LoVo (cell line): ENCODE measurements at regions not wholly inside any gene's neighbourhood (a gene's known extent, or its start where the extent isn't known, plus 50 kb on each side); places are given as distances from the start of the nearest gene placed in this dataset.
"Not testable (repeated sequence)": the region's sequence is repeated elsewhere in the genome, so short reads cannot be mapped to it uniquely, and the experiment has no call there.

Experiments used
- DNase-seq: peaks from one replicate; pipeline ENCODE4 v3.0.0-alpha.2; 2016; ENCODE audit warnings: low spot score

DNA sequence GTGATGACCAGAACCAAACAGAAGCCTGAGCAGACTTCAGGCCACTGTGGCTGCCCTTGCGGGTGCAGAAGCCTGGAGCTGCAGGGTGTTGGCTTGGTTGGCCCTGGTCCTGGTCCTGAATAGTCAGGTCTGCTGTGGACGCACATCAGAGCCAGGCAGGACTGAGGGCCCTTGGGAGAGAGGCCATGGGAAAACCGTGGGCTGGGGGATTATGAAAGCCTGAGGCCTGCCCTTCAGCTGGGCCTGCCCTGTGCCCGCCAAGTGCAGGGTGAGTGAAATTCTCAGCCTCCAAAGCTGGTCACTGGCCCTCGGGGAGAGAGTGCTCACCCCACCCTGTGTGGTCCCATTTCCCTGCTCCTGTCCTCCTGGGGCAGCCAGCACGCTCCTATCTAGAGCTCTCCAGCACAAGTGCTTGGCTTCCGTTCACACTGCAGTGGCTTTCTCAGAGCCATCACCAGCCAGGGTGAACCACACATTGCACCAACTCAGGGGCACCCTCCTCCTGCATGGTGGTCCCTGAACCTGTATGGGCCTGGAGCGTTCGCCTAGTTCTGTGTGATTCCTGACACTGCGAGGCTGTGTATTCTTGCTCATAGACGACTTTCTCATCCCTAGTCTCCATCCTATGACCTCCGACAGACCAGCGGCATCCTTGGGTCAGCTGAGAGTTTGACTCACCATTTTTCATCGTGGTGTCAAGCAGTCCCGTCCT is 146.1 kb downstream of the TTLL2 start:
- DNase-seq: no peak

DNA sequence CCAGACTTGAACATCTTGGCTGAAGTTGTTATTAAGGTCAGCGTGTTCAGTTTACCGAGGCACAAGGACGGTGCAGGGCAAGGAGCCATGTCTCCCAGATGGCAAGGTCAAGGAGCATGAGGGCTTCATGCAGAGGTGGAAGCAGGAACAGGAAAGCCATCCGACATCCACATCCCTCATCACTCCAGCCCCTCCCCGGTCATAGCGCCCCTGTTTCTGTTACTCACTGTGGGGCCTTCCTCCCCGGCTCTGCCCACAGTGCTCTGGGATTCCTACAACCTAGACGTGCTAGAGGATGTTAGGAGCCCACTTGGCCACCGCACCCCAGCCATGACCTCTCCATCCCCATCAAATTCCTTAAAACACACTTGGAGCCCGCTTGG is 146.7 kb downstream of the TTLL2 start:
- DNase-seq: no peak

DNA sequence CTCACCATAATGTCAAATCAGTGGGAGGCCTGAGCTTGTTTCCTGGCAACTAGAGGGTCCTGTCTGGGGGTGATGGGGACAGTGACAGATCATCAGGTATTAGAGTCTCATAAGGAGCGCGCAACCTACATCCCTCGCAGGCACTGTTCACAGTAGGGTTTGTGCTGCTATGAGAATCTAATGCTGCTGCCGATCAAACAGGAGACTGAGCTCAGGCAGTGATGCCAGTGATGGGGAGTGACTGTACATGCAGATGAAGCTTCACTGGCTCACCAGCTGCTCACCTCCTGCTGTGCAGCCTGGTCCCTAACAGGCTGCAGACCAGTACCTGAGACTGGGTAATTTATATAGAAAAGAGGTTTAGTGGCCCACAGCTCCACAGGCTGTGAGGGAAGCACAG is 147.3 kb downstream of the TTLL2 start:
- DNase-seq: no peak

DNA sequence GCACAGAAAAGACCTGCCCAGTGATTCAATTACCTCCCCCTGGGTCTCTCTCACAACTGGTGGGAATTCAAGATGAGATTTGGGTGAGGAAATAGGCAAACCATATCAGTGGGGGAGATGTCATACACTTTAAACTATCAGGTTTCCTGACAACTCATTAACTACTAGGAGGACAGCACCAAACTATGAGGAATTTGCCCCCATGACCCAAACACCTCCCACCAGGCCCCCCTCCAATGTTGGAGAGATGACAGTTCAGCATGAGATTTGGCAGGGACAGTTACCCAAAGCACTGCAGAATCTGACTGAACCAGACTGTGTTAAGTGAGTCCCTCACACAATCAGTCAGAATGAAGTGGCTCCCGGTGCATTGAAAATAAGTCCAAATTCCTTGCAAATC is 148.0 kb downstream of the TTLL2 start:
- no peak for DNase-seq

DNA sequence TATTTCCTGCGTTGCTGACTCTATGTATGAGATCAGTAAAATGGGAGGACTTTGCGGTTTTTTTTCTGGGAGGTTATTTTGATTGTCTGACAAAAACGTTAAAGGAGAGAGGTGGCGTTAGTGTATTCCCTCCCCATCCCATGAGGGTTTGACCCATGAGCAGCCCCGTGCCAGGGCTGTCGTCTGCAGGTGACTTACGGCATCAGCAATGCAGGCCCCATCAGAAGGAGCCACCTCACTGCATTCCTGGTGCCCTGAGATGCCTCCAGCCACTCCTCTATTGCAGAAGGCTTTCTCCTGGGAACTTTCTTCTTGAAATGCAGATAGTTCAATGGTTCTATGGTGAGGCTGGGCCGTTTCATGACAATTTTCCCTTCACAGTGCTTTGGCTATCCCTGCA is 149.3 kb downstream of the TTLL2 start:
- DNase-seq: no peak

DNA sequence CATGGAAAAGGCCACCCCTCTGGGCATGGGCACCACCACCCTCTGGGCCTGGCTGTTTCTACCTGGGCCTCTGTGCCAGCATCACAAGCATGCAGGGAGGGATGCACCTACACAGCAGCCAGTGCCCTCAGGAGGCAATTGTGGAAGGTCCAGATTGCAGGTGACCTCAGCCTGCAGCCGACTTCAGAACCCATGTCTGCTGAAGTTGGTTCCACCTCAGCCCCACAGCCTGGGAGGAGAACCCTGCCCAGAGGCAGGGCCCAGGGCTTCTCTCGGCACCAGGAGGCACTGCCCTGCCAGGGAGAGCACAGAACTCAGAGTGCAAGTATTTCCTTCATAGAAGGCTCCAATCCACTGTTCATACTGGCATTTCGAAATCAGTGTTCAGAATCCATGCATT is 149.8 kb downstream of the TTLL2 start:
- no peak for DNase-seq

DNA sequence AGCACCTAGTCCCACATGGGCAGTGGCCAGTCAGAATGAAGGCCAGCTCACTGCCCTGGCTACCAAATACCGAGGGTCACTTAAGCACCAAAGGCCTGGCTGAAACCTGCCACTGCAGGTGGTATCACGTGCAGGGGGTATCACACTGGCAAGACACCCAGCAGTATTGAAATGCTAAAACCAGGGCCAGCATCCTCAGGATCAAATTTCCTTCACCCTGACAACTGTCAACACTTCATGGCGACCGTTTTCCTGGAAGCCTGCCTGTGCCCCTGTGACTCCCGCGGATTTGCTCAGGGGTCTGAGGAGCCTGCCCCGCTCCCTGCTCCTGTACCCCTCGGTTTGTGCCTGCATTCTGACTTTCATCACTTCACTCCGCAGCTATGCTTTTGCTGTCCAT is 151.1 kb downstream of the TTLL2 start:
- no peak for DNase-seq

DNA sequence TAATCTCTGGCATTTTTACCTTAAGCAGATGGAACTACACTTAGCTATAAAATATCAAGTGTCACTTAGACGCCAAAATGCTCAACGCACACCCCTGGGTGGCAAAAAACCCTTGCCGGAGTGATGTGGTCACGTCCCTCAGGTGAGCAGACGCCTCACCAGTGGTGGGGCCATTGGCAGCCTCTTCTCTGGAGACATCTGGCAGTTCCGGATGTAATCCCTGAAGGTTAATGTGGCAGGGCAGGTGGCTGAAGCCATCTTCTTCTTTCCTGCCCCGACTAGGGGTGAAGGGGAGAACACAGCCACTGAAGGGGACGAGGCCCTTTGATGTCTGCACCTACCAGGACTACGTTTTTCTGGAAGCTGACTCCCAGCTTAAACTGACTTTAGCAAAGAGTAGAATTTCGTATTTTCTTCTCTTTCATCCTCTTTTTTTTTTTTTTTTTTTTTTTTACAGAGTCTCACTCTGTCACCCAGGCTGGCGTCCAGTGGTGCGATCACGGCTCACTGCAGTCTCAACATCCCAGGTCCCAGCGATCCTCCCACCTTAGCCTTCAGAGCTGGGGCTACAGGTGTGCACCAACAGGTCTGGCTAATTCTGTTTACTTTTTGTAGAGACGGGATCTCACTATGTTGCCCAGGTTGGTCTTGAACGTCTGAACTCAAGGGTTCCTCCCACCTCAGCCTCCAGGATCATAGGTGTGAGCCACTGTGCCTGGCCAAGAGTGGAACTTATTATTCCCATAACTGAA is 152.1 kb downstream of the TTLL2 start:
- no peak for DNase-seq

DNA sequence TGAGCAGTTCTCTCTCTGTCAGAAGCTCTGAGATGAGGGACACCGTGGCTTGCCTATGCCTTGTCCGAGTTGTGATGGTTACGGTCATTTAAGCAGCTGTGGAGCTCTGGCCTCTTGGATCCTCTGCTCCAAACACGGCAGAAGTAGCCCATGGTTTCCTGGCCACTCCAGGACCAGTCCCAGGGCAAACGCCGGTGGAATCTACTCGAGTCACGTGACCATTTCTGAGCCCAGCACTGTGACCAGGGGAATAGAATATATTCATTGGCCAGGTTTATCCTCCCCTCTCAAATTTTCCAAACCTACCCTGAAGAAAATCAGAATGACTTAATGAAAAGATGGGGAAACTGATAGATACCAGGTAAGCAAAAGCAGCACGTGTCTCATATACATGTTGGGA is 152.8 kb downstream of the TTLL2 start:
- DNase-seq: no peak

DNA sequence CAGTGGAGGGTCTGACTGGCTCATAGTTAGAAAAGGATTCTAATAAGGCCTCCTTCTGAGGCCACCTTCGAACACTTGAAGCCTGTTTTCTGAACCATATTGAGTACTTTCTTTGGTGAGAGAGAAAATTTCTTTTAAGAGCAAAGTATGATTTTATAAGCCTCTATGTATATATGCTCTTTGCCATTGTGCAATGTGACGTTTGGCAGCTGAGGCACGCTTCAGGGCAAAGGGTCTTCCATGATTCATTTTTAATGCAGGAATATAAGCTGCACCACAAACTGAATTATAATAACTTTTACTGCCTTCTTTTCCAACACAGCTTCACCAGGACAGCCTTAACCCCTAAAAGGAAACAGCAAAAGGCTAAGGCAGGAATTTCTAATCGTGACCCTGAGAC is 154.4 kb downstream of the TTLL2 start:
- no peak for DNase-seq

DNA sequence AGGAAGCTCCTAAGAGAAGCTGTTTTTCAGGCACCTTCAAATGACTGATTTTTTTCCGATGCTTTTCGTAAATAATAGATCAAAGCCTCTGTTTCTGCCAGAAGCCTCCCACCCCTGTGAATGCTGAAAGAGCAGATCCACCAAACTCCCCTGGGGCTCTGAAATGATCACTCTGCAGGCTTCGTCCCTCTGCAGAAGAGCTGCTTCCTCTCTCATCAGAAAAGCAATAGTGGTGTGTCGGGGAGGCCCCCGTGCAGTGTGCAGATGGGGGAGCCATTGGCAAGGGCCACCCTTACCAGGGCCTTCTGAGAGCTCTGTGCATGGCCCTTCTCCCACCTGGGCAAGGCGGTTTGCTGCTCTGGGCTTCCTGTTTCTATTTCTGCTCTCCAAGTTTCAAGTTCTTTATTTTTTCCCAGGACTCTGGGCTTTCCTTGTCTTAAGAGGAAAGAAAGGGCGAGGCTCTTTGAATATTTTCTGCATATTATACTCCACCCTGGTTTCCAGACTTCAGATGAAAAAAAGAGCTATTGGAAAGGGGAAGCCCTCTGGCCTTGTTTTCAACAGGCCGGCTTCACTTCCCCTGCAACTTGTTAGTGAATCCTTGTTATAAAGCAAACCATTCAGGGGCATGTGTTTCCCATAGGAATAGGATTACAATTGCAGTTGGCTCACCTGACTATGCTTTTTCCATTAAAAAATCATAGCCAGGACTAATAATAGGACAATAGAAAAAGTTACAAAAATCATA is 155.2 kb downstream of the TTLL2 start:
- no peak for DNase-seq

DNA sequence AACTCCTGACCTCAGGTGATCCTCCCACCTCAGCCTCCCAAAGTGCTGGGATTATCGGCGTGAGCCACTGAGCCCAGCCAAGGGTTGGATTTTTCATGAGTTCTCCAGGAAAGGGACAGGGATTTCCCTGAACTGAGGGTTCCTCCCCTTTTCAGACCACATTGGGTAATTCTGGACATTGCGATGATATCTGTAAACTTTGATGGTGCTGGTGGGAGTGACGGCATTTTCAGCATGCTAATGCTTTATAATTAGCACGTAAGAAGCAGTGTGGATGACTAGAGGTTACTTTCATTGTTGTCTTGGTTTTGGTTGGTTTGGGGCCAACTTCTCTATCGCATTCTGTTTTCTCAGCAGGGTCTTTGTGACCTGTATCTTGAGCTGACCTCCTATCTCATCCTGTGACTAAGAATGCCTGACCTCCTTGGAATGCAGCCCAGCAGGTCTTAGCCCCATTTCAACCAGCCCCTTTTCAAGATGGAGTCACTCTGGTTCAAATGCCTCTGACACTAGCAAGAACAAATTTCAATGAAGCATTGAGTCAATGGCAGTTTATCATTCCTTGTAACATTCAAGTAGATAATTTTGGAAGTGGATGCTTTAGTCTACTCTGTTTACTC is 156.5 kb downstream of the TTLL2 start:
- DNase-seq: no peak

DNA sequence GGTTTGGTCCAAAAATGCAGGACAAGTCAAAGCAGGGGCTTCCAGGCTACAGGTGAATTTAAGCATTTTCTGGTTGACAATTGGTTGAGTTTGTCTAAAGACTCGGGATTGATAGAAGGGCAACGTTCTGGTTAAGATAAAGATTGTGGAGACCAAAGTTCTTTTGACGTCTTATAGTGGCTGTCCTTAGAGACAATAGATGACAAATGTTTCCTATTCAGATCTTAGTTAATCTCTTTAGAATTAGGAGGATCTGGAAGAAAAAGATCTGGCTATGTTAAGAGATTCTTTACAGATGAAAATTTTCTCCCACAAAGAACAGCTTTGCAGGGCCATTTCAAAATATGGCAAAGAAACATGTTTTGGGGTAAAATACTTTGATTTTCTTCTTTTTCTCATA is 157.9 kb downstream of the TTLL2 start:
- DNase-seq: not testable (repeated sequence)

DNA sequence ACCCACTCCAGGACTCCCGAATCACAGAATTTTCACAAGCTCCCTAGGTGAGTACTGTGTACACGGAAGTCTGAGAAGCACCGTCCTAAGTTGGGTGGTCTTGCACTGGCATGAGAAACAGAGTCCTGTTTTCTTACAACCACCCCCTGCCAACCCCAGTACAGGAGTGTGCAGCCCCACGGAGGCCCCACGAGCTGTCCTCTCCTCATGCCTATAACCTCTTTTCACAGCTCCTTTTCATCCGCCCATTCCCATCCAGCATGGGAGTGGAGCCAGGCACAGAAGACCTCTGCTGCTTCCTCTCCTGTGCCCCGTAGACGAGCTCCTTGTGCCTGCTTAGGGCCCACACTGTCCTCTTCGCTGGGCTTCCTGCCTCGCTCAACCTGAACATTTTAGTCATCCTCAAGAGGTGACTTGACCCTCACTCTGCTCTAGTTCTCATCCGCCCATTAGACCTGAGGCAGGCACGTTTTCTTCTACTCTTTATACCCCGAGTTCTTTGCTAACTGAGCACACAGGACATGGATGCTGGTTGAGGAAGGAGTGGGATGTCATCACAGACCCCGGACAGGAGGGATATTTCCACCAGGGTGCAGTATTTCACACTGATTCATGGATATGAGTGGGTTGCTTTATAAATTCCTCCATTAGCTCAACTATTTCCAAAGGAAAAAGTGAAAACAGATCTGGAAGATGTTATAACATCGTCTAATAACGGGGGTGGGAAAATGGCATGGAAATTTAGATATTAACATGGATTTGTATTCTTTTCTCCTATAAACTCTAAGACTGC is 160.5 kb downstream of the TTLL2 start:
- DNase-seq: no peak

DNA sequence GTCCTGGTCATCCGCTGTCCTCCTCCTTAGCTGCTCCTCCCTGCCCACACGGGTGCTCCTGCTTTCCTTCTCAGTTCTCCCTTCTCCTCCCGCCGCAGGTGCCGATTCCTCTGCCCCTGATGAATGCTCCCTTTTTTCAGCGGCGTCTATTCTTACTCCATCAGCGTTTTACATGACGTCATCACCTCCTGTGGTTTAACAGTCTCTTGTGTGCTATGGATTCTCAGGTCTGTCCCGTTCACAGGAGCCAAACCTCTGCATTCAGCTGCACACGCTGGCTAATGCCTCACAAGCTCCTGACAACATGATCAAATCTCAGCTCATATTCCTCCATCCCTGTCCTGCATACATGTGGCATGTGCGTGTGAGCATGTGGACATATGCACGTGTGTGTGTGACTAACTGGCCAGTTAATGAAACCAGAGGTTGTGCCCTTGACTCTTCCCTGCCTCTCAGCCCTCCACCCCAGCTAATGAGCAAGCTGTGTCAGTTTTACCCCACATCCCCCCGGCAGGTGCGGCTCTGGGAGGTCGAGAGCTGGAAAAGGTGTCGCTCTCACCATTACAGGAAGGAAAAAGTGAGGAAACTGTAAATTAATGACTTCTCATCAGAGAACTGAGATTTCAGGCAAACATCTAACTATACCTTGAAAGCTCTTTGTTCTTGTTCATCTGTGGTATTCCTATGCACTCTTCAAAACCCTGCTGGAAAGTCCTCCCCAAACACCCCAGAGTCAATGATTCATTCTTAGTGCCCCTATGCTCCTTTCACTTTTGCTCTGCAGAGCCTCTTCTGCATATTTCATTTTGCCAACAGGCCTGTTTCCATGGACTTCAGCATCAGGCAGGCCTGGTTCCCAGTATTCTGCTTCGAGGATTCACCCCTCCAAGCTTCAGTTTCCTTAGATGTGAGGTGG is 163.1 kb downstream of the TTLL2 start:
- DNase-seq: no peak

DNA sequence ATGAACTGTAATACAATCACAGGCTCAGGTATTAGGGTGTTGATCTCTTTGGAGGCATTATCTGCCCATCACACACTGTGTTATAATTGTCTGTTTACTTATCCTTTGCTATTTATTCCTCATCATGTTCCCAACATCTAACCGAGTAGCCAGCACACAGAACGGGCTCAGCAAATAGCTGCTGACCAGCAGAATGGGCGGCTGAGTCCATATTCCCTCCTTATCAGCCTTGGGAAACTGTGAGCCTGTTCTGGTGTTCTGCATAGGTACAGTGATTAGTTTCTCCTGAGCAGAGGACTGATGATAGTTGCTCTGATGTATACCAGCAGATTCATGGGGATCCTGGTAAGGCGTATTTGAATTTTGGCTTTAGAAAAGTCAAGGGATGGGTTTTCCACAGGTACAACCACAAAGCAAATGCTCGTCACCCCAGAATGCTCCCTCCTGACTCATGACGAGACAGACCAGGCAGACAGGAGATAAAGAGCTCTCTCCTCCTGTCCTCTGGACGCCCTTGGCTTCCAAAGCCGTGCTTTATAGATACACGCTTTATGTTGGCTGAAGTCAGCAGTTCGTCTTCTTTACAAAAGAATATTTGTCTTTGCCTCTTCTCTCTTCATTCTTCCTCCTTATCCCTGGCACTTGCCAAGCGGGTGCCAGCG is 166.7 kb downstream of the TTLL2 start:
- DNase-seq: no peak

DNA sequence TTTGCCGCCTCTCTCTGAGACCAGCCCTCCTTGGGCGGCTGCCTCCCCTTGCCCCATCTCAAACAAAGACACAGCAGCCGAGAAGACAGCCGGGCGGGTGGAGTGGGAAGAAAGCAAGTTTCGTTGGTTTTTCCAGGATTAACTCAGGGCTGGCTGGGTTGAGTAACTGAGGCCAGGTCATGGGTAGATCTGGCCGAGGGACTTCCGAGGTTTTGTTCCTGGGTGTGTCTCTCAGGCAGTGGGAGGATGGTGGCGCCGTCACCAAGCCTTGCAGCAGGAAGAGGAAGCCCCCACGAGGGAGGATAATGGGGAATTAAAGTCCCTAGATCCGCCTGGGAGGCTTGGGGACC is 167.2 kb downstream of the TTLL2 start:
- no peak for DNase-seq

DNA sequence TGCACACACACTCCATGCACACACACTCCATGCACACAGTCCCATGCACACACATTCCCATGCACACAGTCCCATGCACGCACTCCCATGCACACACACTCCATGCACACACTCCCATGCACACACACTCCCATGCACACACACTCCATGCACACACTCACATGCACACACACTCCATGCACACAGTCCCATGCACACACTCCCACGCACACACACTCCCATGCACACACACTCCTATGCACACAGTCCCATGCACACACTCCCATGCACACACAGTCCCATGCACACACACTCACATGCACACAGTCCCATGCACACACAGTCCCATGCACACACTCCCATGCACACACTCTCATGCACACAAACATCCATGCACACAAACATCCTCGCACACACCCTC is 168.4 kb downstream of the TTLL2 start:
- no peak for DNase-seq

DNA sequence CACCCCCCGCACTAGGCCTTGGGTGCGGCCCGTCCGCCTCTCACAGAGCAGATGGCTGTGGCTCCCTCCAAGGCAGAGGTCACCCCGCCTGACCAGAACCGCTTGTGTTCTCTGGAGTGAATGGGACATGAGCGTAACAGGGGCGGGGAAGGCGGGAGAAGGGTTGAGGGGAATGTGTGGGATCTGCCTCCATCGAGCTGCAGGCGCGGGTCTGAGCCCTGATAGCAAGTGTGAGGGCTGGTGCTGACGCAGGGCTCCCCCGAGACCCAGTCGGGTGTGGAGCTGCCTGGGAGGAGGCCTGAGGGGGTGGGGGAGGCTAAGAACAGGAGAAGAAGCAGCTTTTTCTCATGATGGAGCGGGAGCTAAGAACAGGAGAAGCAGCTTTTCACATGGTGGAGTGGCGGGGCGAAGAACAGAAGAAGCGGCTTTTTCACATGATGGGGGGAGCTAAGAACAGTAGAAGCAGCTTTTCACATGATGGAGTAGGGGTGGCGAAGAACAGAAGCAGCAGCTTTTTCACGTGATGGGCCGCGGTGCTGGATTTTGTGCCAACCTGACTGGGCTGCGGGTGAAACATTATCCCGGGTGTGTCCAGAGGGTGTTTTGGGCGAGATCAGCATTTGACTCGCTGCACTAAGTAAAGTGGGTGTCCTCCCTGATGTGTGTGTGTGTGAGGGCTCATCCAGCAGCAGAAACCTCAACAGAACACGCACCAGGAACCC is 169.3 kb downstream of the TTLL2 start:
- no peak for DNase-seq
